Dermis blood vessel endothelial cell (primary cell): ENCODE measurements at regions not wholly inside any gene's neighbourhood (a gene's known extent, or its start where the extent isn't known, plus 50 kb on each side); places are given as distances from the start of the nearest gene placed in this dataset.

Source experiments
- DNase-seq: peaks from one replicate; pipeline ENCODE4 v3.0.0; 2010

DNA sequence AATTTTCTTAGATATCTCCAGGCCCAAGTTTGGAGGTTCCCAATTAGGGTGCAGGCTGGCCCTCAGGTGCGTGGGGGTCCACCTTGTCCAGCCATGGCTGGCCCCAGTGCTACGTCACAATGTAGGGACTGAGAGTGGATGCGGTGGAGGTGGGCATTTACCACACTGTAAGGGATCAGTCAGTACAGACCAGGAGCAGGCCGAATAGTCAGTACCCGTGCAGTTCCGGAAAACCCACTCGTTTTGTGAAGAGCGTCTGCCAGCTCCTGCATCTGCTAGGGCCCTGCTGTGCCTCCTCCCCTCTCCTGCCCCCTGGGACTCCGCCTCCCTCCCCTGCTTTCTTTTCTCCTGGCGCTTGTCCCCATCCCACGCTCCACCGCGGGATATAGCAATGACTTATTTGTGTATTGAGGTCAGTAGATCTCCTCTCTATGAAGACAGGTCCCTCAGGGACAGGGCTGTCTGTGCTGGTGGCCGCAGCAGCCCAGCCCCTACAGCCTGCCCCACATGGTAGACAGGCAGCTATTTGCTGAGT lies 50.4 kb upstream of the SEPTIN5 start:
- DNase-seq, result no peak

DNA sequence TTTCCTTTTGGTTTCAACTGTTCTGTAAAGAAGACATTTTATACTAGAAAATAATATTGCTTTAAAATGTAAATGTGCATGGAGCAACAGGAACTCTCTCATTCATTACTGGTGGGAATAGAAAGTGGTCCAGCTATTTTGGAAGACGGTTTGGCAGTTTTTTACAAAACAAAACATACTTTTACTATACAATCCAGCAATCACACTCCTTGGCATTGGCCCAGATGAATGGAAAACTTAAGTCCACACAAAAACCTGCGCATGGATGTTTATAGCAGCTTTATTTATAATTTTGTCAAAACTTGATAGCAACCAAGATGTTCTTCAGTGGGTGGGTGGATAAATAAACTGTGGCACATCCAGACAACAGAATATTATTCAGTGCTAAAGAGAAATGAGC lies 49.9 kb upstream of the SEPTIN5 start:
- DNase-seq, result no peak
